ENCODE measurements at regions not wholly inside any gene's neighbourhood (a gene's known extent, or its start where the extent isn't known, plus 50 kb on each side); places are given as distances from the start of the nearest gene placed in this dataset.
"Not testable (repeated sequence)": the region's sequence is repeated elsewhere in the genome, so short reads cannot be mapped to it uniquely, and the experiment has no call there.

GRCh38 chr13:83121896-83122295, 760.4 kb downstream of the SLITRK1 start:
- DNase-seq (ENCODE audit: low spot score), result no peak

GRCh38 chr13:83117046-83117445, 765.2 kb downstream of the SLITRK1 start:
- no peak for DNase-seq (ENCODE audit: low spot score)

GRCh38 chr13:83101574-83102247, 780.6 kb downstream of the SLITRK1 start:
- DNase-seq (ENCODE audit: low spot score), result not testable (repeated sequence)

- no peak for DNase-seq (ENCODE audit: low spot score)
Measured at GRCh38 chr13:83100237-83100636, 782.0 kb downstream of the SLITRK1 start.

- DNase-seq (ENCODE audit: low spot score), result no peak
Measured at GRCh38 chr13:83088858-83089257, 793.4 kb downstream of the SLITRK1 start.

- DNase-seq (ENCODE audit: low spot score), result no peak
Measured at GRCh38 chr13:83086948-83087347, 795.3 kb downstream of the SLITRK1 start.

GRCh38 chr13:83086088-83086487, 796.2 kb downstream of the SLITRK1 start:
- DNase-seq (ENCODE audit: low spot score), result no peak

GRCh38 chr13:83085186-83085900, 796.9 kb downstream of the SLITRK1 start:
- DNase-seq (ENCODE audit: low spot score), result no peak

- DNase-seq (ENCODE audit: low spot score), result no peak
Measured at GRCh38 chr13:83077499-83077898, 804.8 kb downstream of the SLITRK1 start.

- not testable (repeated sequence) for DNase-seq (ENCODE audit: low spot score)
Measured at GRCh38 chr13:83073930-83074329, 808.3 kb downstream of the SLITRK1 start.

GRCh38 chr13:83065108-83065507, 817.2 kb downstream of the SLITRK1 start:
- peak; percentile 14 for DNase-seq (ENCODE audit: low spot score)

GRCh38 chr13:83057119-83057518, 825.2 kb downstream of the SLITRK1 start:
- DNase-seq (ENCODE audit: low spot score), result no peak

- no peak for DNase-seq (ENCODE audit: low spot score)
Measured at GRCh38 chr13:83056269-83056668, 826.0 kb downstream of the SLITRK1 start.

GRCh38 chr13:83048419-83048818, 833.9 kb downstream of the SLITRK1 start:
- no peak for DNase-seq (ENCODE audit: low spot score)

GRCh38 chr13:83024955-83025594, 857.2 kb downstream of the SLITRK1 start:
- DNase-seq (ENCODE audit: low spot score), result no peak

GRCh38 chr13:83024232-83024631, 858.0 kb downstream of the SLITRK1 start:
- DNase-seq (ENCODE audit: low spot score), result no peak

- DNase-seq (ENCODE audit: low spot score), result no peak
Measured at GRCh38 chr13:83019986-83020385, 862.3 kb downstream of the SLITRK1 start.

- no peak for DNase-seq (ENCODE audit: low spot score)
Measured at GRCh38 chr13:83009987-83010386, 872.3 kb downstream of the SLITRK1 start.

GRCh38 chr13:83008212-83008929, 873.9 kb downstream of the SLITRK1 start:
- no peak for DNase-seq (ENCODE audit: low spot score)

GRCh38 chr13:83007226-83007625, 875.0 kb downstream of the SLITRK1 start:
- no peak for DNase-seq (ENCODE audit: low spot score)

- DNase-seq (ENCODE audit: low spot score), result no peak
Measured at GRCh38 chr13:83003185-83003584, 879.1 kb downstream of the SLITRK1 start.

GRCh38 chr13:82993417-82993816, 888.9 kb downstream of the SLITRK1 start:
- DNase-seq (ENCODE audit: low spot score), result no peak

Measured in H4 (cell line).